Astrocyte of the cerebellum (primary cell): ENCODE measurements at regions not wholly inside any gene's neighbourhood (a gene's known extent, or its start where the extent isn't known, plus 50 kb on each side); places are given as distances from the start of the nearest gene placed in this dataset.

Experiments
- DNase-seq: peaks from one replicate; pipeline ENCODE4 v3.0.0-alpha.2; 2011; ENCODE audit warnings: low read depth
- H3K4me3 ChIP-seq: 2 replicates; pipeline ENCODE4 v1.5.1; 2011; ENCODE audit warnings: mild to moderate bottlenecking, low read depth, low read length, moderate library complexity
- CTCF ChIP-seq: IDR thresholded peaks from 2 replicates; pipeline ENCODE4 v1.5.1; 2012; ENCODE audit warnings: low read length, low read depth, moderate library complexity, mild to moderate bottlenecking; ENCODE audit errors: missing control alignments
- in situ Hi-C: cut with HindIII; loops from 2 replicates; pipeline ENCODE4 v1.10.0; 2017; ENCODE audit warnings: low sequenced_read_pairs

DNA sequence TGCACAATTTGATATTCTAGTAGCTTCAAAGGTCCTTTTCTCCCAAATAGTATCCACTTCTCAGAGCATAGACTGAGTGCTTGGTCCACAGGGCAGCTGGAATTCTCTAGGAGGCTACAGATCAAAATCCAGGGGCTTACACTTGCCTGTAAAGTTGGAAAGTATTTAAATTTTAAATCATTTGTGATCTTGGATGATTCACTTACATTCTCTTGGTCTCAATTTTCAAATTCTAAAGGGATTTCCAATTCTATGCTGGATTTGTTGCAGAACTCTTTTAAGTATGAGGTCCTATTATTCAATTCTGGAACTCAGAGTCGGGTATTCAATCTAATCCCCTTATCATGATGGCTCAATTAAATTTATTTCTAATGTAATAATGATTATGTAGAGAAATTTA is 492.3 kb downstream of the NYAP2 start:
- in situ Hi-C loops: loop anchor here (25.0 kb wide), 1 partner anchor 896 kb away; the partner anchor contains the start of gene IRS1
- no peak overlapping the region for H3K4me3 ChIP-seq
- no peak for TF ChIP-seq CTCF

DNA sequence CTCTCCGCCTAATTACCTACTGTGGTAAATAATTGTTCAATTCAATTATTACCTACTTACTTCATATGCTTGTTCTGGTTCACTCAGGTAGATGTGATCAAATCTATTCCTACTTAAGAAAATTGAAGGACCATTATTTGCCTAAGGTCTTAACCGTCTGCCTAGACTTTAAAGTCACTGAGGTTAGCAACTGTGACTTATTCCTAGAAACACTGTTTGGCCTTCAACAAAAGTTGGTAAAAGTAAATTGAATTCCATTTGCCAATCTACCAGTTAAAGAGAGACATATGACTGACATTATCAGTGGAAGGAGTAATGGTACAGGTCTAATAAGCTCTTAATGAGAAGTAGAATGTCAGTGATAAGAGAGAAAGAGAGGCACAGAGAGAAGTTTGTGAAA is 491.5 kb downstream of the NYAP2 start:
- in situ Hi-C loops: loop anchor here (25.0 kb wide), 1 partner anchor 896 kb away; the partner anchor contains the start of gene IRS1
- H3K4me3 ChIP-seq: no peak overlapping the region
- no peak for DNase-seq
- TF ChIP-seq CTCF: no peak

More for the DNA sequence above, 492.3 kb downstream of the NYAP2 start:
- no peak for DNase-seq

- peak; percentile 74 for TF ChIP-seq CTCF
- in situ Hi-C loops: loop anchor here (25.0 kb wide), 1 partner anchor 898 kb away; the partner anchor contains the start of gene IRS1
- peak; percentile 70 for DNase-seq
- no peak overlapping the region for H3K4me3 ChIP-seq
Measured at GRCh38 chr2:225889452-225889851, 489.9 kb downstream of the NYAP2 start.

- in situ Hi-C loops: no loop called here
- TF ChIP-seq CTCF: no peak
- no peak for DNase-seq
- no peak overlapping the region for H3K4me3 ChIP-seq
Measured at GRCh38 chr2:225867071-225867470, 467.6 kb downstream of the NYAP2 start.

DNA sequence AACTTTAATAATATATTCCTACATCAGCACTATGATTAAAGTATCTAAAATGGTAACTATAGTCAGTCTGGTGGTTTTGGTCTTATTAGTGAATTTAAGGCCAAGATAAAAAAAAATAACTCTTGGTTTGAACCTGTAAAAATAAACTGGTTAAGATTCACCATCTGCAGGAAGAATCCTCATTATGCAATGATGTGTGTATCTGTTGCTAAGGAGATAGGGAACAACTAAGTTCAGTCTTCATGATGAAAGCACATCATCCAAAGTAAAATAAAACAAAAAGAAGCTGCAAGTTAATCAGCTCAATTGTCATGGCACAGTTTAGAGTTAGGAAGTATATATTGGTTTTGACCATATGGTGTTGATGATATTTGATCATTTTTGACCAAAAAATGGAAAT is 466.0 kb downstream of the NYAP2 start:
- in situ Hi-C loops: no loop called here
- no peak for DNase-seq
- no peak for TF ChIP-seq CTCF

GRCh38 chr2:225864394-225864793 is 464.9 kb downstream of the NYAP2 start:
- DNase-seq: no peak
- in situ Hi-C loops: no loop called here
- H3K4me3 ChIP-seq: no peak overlapping the region
- no peak for TF ChIP-seq CTCF

More for the DNA sequence above, 466.0 kb downstream of the NYAP2 start:
- H3K4me3 ChIP-seq: no peak overlapping the region
